OCI-LY3 (cell line): ENCODE measurements at regions not wholly inside any gene's neighbourhood (a gene's known extent, or its start where the extent isn't known, plus 50 kb on each side); places are given as distances from the start of the nearest gene placed in this dataset.

Source experiments
- H2AFZ ChIP-seq: fragments of 200-600, 300-600 bp; shearing (Covaris generic); 2 replicates; pipeline ENCODE4 v1.6.0; 2014; ENCODE audit warnings: antibody characterized with exemption, low read depth, low read length
- H3K27ac ChIP-seq: fragments of 200-600, 300-600 bp; sonication (generic); 2 replicates; pipeline ENCODE4 v1.5.1; 2014; ENCODE audit warnings: mild to moderate bottlenecking, low read length, moderate library complexity, mixed read lengths
- H3K27me3 ChIP-seq: fragments of 200-600, 300-600 bp; sonication (generic); 2 replicates; pipeline ENCODE4 v1.6.1; 2014; ENCODE audit warnings: low read depth, low read length, mixed read lengths
- H3K36me3 ChIP-seq: fragments of 200-600, 300-600 bp; sonication (generic); replicated peaks from 2 replicates; pipeline ENCODE3; 2014; ENCODE audit warnings: low read depth, low read length, mixed read lengths
- H3K4me1 ChIP-seq: fragments of 300-600, 200-600 bp; sonication (generic); 2 replicates; pipeline ENCODE4 v1.6.1; 2014; ENCODE audit warnings: low read length, mixed read lengths
- H3K4me2 ChIP-seq: fragments of 200-600, 300-600 bp; sonication (generic); 2 replicates; pipeline ENCODE4 v1.6.1; 2014; ENCODE audit warnings: low read length, mixed read lengths
- H3K4me3 ChIP-seq: fragments of 300-600, 200-600 bp; sonication (generic); 2 replicates; pipeline ENCODE4 v1.5.1; 2014; ENCODE audit warnings: antibody characterized with exemption, mild to moderate bottlenecking, low read length, moderate library complexity
- H3K79me2 ChIP-seq: fragments of 300-600, 200-600 bp; shearing (Covaris generic); 2 replicates; pipeline ENCODE4 v1.6.1; 2014; ENCODE audit warnings: mild to moderate bottlenecking, low read length, mixed read lengths
- H3K9ac ChIP-seq: fragments of 300-600, 200-600 bp; shearing (Covaris generic); 2 replicates; pipeline ENCODE4 v1.6.0; 2014; ENCODE audit warnings: mild to moderate bottlenecking, low read length, moderate library complexity
- H3K9me3 ChIP-seq: fragments of 200-600, 300-600 bp; shearing (Covaris generic); 2 replicates; pipeline ENCODE4 v1.6.1; 2014; ENCODE audit warnings: low read length, mixed read lengths; ENCODE audit not compliant: insufficient read depth
- H4K20me1 ChIP-seq: fragments of 200-600, 300-600 bp; sonication (generic); 2 replicates; pipeline ENCODE4 v1.6.1; 2016; ENCODE audit warnings: low read length, mixed read lengths; ENCODE audit not compliant: insufficient read depth
- EZH2phosphoT487 ChIP-seq: fragments of 200-600 bp; shearing (Covaris generic); IDR thresholded peaks from 2 replicates; pipeline ENCODE4 v1.6.1; 2018; ENCODE audit warnings: antibody characterized with exemption, mixed run types, low read depth
- TF ChIP-seq, protein P1 (sequence below): fragments of 200-600, 300-600 bp; sonication (generic); IDR thresholded peaks from 2 replicates; pipeline ENCODE4 v1.5.1; 2014; ENCODE audit warnings: antibody characterized with exemption, low read length, low read depth

DNA sequence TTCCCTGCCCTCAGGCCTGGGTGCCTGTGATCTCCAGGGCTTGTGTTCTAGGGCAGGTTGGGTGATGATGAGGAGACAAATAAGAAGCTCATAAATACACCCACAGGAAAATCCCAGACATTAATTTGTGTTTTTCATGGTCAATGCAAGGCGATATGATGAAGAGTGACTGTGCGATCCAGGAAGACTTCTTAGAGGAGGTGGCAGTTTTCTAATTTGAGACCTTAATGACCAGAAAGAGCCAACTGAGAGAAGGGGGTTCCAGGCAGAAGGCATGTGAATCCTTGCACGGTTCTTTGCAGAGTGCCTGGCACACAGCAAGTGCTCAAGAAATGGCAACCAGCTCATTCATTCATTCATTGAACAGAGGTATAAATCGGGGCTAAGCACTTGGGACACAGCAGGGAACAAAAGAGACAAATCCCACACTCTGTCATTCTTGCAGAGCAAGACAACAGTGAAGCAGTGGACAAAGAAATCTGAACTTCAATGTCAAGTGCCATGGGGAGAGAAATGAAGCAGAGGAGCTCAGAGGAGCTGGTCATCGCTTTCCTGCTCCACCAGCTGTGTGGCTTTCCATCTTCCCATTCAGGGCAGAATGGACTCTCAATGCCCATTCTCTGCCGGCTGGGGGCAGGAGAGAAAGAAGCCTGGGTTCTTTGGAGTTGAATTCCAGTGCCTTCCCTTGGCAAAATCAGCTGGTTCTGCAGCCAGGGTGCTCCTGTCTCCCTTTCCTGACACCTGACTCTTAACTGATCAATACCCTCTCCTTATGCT, 128.3 kb downstream of the AACS start:
- Histone ChIP-seq H3K4me1 (no peaks in the 10 kb centered on the region), H4K20me1 (no peaks in the 10 kb centered on the region), H3K27ac (no peak overlapping the region)

DNA sequence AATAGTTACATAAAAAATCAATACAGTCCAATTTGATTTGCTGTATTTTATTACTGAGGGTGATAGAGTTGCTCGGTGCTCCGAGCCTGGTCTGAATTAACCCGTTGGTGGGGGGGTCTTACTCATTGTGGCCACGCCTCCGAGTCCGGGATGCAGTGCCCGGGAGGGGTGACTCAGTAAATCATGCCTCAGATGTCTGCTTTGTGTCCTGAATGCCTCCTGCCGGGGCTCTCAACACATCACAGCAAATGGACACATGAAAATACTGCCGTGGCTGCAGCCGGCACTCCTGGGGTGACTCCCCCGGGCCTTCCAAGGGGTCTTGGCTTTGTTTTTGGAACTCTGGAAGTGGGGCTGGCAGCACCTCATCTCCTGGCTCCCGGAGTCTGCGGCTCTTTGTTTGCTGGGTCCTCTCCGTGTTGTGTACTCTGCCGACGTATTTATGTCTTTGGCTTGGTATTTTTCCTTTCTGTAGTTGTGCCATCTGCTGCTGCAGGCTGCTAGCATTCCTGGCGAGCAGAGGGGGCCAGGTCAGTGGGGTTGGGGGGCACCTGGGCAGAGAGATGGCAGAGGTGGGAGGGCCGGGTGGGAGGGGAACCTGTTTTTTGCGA, 129.0 kb downstream of the AACS start:
- Histone ChIP-seq H4K20me1 (no peaks in the 10 kb centered on the region), H3K4me3 (no peak overlapping the region), H3K4me2 (no peak overlapping the region), H2AFZ (no peak overlapping the region), H3K36me3 (no peaks in the 10 kb centered on the region), H3K79me2 (no peaks in the 10 kb centered on the region), H3K27ac (no peak overlapping the region), H3K4me1 (no peaks in the 10 kb centered on the region), H3K9ac (no peak overlapping the region), H3K27me3 (peaks cover 10% of the 10 kb centered on the region), H3K9me3 (no peaks in the 10 kb centered on the region)
- no peak for TF ChIP-seq EZH2phosphoT487
- TF ChIP-seq, protein P1, sequence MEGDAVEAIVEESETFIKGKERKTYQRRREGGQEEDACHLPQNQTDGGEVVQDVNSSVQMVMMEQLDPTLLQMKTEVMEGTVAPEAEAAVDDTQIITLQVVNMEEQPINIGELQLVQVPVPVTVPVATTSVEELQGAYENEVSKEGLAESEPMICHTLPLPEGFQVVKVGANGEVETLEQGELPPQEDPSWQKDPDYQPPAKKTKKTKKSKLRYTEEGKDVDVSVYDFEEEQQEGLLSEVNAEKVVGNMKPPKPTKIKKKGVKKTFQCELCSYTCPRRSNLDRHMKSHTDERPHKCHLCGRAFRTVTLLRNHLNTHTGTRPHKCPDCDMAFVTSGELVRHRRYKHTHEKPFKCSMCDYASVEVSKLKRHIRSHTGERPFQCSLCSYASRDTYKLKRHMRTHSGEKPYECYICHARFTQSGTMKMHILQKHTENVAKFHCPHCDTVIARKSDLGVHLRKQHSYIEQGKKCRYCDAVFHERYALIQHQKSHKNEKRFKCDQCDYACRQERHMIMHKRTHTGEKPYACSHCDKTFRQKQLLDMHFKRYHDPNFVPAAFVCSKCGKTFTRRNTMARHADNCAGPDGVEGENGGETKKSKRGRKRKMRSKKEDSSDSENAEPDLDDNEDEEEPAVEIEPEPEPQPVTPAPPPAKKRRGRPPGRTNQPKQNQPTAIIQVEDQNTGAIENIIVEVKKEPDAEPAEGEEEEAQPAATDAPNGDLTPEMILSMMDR: no peak

More for the DNA sequence above, 128.3 kb downstream of the AACS start:
- TF ChIP-seq, protein P1: no peak
- no peak for TF ChIP-seq EZH2phosphoT487
- Histone ChIP-seq H3K27me3 (peaks cover 7% of the 10 kb centered on the region), H3K4me2 (no peak overlapping the region), H3K9me3 (no peaks in the 10 kb centered on the region), H2AFZ (no peak overlapping the region), H3K36me3 (no peaks in the 10 kb centered on the region), H3K4me3 (no peak overlapping the region), H3K79me2 (no peaks in the 10 kb centered on the region), H3K9ac (no peak overlapping the region)

- no peaks in the 10 kb centered on the region for H3K36me3 ChIP-seq
- H3K4me1 ChIP-seq: no peaks in the 10 kb centered on the region
- TF ChIP-seq, protein P1: no peak
- TF ChIP-seq EZH2phosphoT487: no peak
These were observed 129.8 kb downstream of the AACS start for GRCh38 chr12:125194987-125195386.

DNA sequence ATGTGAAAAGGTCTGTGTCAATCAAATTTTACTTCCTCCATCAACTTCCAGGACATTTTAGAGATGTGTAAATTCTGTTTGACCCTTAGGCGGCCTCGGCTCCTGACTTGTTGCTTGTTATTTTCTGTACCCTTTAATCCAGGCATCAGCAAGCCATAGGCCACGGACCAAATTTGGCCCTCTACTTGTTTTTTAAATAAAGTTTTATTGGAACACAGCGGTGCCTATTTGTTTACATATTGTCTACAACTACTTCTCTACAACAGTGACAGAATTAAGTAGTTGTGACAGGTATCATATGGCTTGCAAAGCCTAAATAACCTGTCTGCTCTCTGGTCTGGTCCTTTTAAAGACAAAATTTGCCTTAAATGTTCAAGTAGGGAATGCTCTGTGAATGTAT, 132.1 kb downstream of the AACS start:
- H3K9ac ChIP-seq: no peak overlapping the region
- H3K79me2 ChIP-seq: no peaks in the 10 kb centered on the region
- no peaks in the 10 kb centered on the region for H4K20me1 ChIP-seq
- H2AFZ ChIP-seq: no peak overlapping the region
- no peak overlapping the region for H3K4me2 ChIP-seq
- no peak overlapping the region for H3K27ac ChIP-seq
- no peak overlapping the region for H3K4me3 ChIP-seq
- H3K27me3 ChIP-seq: peaks cover 28% of the 10 kb centered on the region
- no peak for TF ChIP-seq EZH2phosphoT487
- TF ChIP-seq, protein P1: no peak
- no peaks in the 10 kb centered on the region for H3K4me1 ChIP-seq
- no peaks in the 10 kb centered on the region for H3K9me3 ChIP-seq
- H3K36me3 ChIP-seq: no peaks in the 10 kb centered on the region

More at GRCh38 chr12:125194987-125195386, 129.8 kb downstream of the AACS start:
- H3K9me3 ChIP-seq: no peaks in the 10 kb centered on the region
- H3K4me2 ChIP-seq: no peak overlapping the region
- no peak overlapping the region for H3K27ac ChIP-seq
- no peak overlapping the region for H2AFZ ChIP-seq
- no peaks in the 10 kb centered on the region for H4K20me1 ChIP-seq
- no peaks in the 10 kb centered on the region for H3K79me2 ChIP-seq
- H3K4me3 ChIP-seq: no peak overlapping the region
- peaks cover 17% of the 10 kb centered on the region for H3K27me3 ChIP-seq
- H3K9ac ChIP-seq: no peak overlapping the region
